GM19023 (cell line): ENCODE measurements at regions not wholly inside any gene's neighbourhood (a gene's known extent, or its start where the extent isn't known, plus 50 kb on each side); places are given as distances from the start of the nearest gene placed in this dataset.

Experiments used
- ATAC-seq: cut with Tn5 transposase; IDR thresholded peaks from one replicate; pipeline ENCODE4 v1.9.1; 2021; ENCODE audit warnings: mild to moderate bottlenecking, moderate library complexity; ENCODE audit not compliant: unreplicated experiment

GRCh38 chr2:8416849-8417832 lies 264.7 kb upstream of the ID2 start:
- no peak for ATAC-seq

GRCh38 chr2:8418721-8419120 lies 263.1 kb upstream of the ID2 start:
- no peak for ATAC-seq

- ATAC-seq: peak; percentile 94
Measured at GRCh38 chr2:8421658-8422449, 260.0 kb upstream of the ID2 start.

- ATAC-seq: no peak
Measured at GRCh38 chr2:8422450-8422800, 259.4 kb upstream of the ID2 start.

GRCh38 chr2:8424997-8425900 lies 256.6 kb upstream of the ID2 start:
- ATAC-seq: no peak

GRCh38 chr2:8426550-8426949 lies 255.3 kb upstream of the ID2 start:
- ATAC-seq: no peak

GRCh38 chr2:8427211-8427610 lies 254.6 kb upstream of the ID2 start:
- no peak for ATAC-seq

- no peak for ATAC-seq
Measured at GRCh38 chr2:8430628-8431027, 251.2 kb upstream of the ID2 start.

- no peak for ATAC-seq
Measured at GRCh38 chr2:8431446-8432125, 250.3 kb upstream of the ID2 start.

GRCh38 chr2:8432706-8433336 lies 249.0 kb upstream of the ID2 start:
- no peak for ATAC-seq

- no peak for ATAC-seq
Measured at GRCh38 chr2:8433390-8433789, 248.5 kb upstream of the ID2 start.

GRCh38 chr2:8435608-8436007 lies 246.2 kb upstream of the ID2 start:
- ATAC-seq: no peak

- ATAC-seq: no peak
Measured at GRCh38 chr2:8436585-8436984, 245.3 kb upstream of the ID2 start.

- ATAC-seq: no peak
Measured at GRCh38 chr2:8437228-8437948, 244.5 kb upstream of the ID2 start.

- no peak for ATAC-seq
Measured at GRCh38 chr2:8437949-8438400, 243.9 kb upstream of the ID2 start.

- no peak for ATAC-seq
Measured at GRCh38 chr2:8438476-8438875, 243.4 kb upstream of the ID2 start.

GRCh38 chr2:8438996-8439395 lies 242.9 kb upstream of the ID2 start:
- no peak for ATAC-seq

GRCh38 chr2:8440029-8440778 lies 241.7 kb upstream of the ID2 start:
- ATAC-seq: no peak
